Psoas muscle (tissue), 7 donors: ENCODE measurements at regions not wholly inside any gene's neighbourhood (a gene's known extent, or its start where the extent isn't known, plus 50 kb on each side); places are given as distances from the start of the nearest gene placed in this dataset.

Source experiments
- ATAC-seq, 4 donors: fragments of 200-7000 bp; cut with Tn5 transposase; one replicate each; pipeline ENCODE4 v1.9.1; 2020; ENCODE audit warnings: moderate library complexity in 3 of 4, mild to moderate bottlenecking in 2 of 4
- DNase-seq, 2 donors: peaks; one replicate each; pipeline ENCODE4 v3.0.0-alpha.2; 2020
- H3K27ac ChIP-seq: fragments of 200-600 bp; one replicate; pipeline ENCODE4 v1.8.0; 2022
- H3K27me3 ChIP-seq, 3 donors: fragments of 200-600 bp in 1 of 3; one replicate each; pipeline versions ENCODE4 v1.6.1 to v1.8.0; 2013 to 2022; ENCODE audit warnings: low read length in 2 of 3, mild to moderate bottlenecking in 2 of 3, moderate library complexity in 1 of 3; ENCODE audit not compliant: insufficient read depth in 3 of 3
- H3K36me3 ChIP-seq, 2 donors: fragments of 200-600 bp in 1 of 2; one replicate each; pipeline versions ENCODE4 v1.6.1 to v1.8.0; 2013 to 2022; ENCODE audit warnings: low read depth in 1 of 2, mild to moderate bottlenecking in 1 of 2, moderate library complexity in 1 of 2; ENCODE audit not compliant: insufficient read depth in 1 of 2
- H3K4me1 ChIP-seq: fragments of 200-600 bp; one replicate; pipeline ENCODE4 v1.8.0; 2022
- H3K4me3 ChIP-seq: fragments of 200-600 bp; one replicate; pipeline ENCODE4 v1.8.0; 2022; ENCODE audit warnings: mild to moderate bottlenecking
- H3K9me3 ChIP-seq: fragments of 200-600 bp; one replicate; pipeline ENCODE4 v1.8.0; 2022
- CTCF ChIP-seq: fragments of 200-600 bp; IDR thresholded peaks from one replicate; pipeline ENCODE4 v1.8.0; 2022; ENCODE audit warnings: antibody characterized with exemption
- WGBS, 3 donors: extraction: QIAGEN DNeasy Blood & Tissue Kit; methylation state at CpG; one replicate each; pipeline versions ENCODE4 v1.1.6 to v1.1.7; 2013; 5-methylcytosine and 5-hydroxymethylcytosine counted together
- intact Hi-C, 2 donors: fragments of 100-400 bp; cut with DNase I; formaldehyde crosslinking; loops; one replicate each; pipeline versions ENCODE4 v1.11.0 to v1.14.2; 2022
- donor health status: healthy with polysubstance abuse.
- donor health status: DM: no; HTN: no; CAD: no; lungs with moderate emphysema.
- donor health status: Bipolar disorder and iron deficiency.
- donor health status: healthy.
- donor health status: DM: yes; HTN: yes; CAD: no.
- donor health status: DM: no; HTN: no; CAD: no.
- donor health status: DM: yes; HTN: yes; CAD: no.

GRCh38 chr2:206859330-206859739 lies 80.0 kb upstream of the CPO start:
- Histone ChIP-seq H3K4me1 (no peaks in the 10 kb centered on the region), H3K9me3 (no peaks in the 10 kb centered on the region), H3K36me3 (no peaks in the 10 kb centered on the region), H3K27me3 (no peaks in the 10 kb centered on the region), H3K4me3 (no peak overlapping the region), H3K27ac (no peak overlapping the region)
- DNase-seq = no peak
- no peak for TF ChIP-seq CTCF
- intact Hi-C loops = no loop called here
- ATAC-seq = no peak
- 80 to 86% (median 81%) methylated on average over 5 of the region's 5 CpGs for WGBS, 3 donors

GRCh38 chr2:206863196-206863595 lies 76.1 kb upstream of the CPO start:
- Histone ChIP-seq H3K4me3 (no peak overlapping the region), H3K4me1 (no peaks in the 10 kb centered on the region), H3K36me3 (no peaks in the 10 kb centered on the region), H3K27ac (no peak overlapping the region), H3K27me3 (no peaks in the 10 kb centered on the region), H3K9me3 (no peaks in the 10 kb centered on the region)
- peak in 1 of 4 donors; percentile 52 for ATAC-seq
- WGBS, 3 donors = 48 to 59% (median 50%) methylated on average over 3 of the region's 3 CpGs
- intact Hi-C loops = no loop called here
- TF ChIP-seq CTCF = no peak
- no peak for DNase-seq

- TF ChIP-seq CTCF = no peak
- ATAC-seq (no peak), DNase-seq (no peak)
- Histone ChIP-seq H3K4me1 (no peaks in the 10 kb centered on the region), H3K27me3 (no peaks in the 10 kb centered on the region), H3K9me3 (no peaks in the 10 kb centered on the region), H3K4me3 (no peak overlapping the region), H3K27ac (no peak overlapping the region), H3K36me3 (no peaks in the 10 kb centered on the region)
- 51 to 59% (median 57%) methylated on average over 4 of the region's 4 CpGs for WGBS, 3 donors
- intact Hi-C loops = no loop called here
Observed at GRCh38 chr2:206863716-206864115, 75.6 kb upstream of the CPO start.

GRCh38 chr2:206867006-206867405 lies 72.3 kb upstream of the CPO start:
- H3K27ac ChIP-seq = no peak overlapping the region
- no peaks in the 10 kb centered on the region for H3K27me3 ChIP-seq
- ATAC-seq = no peak
- H3K36me3 ChIP-seq = no peaks in the 10 kb centered on the region
- no peak for DNase-seq
- H3K4me3 ChIP-seq = no peak overlapping the region
- no peaks in the 10 kb centered on the region for H3K4me1 ChIP-seq
- no peaks in the 10 kb centered on the region for H3K9me3 ChIP-seq
- TF ChIP-seq CTCF = no peak
- intact Hi-C loops = no loop called here
- 85 to 89% (median 88%) methylated on average over 3 of the region's 3 CpGs for WGBS, 3 donors

GRCh38 chr2:206869824-206870495 lies 69.4 kb upstream of the CPO start:
- Histone ChIP-seq H3K4me3 (no peak overlapping the region), H3K27ac (no peak overlapping the region), H3K27me3 (no peaks in the 10 kb centered on the region), H3K4me1 (no peaks in the 10 kb centered on the region), H3K9me3 (no peaks in the 10 kb centered on the region), H3K36me3 (no peaks in the 10 kb centered on the region)
- intact Hi-C loops = no loop called here
- 81 to 85% (median 84%) methylated on average over 3 of the region's 3 CpGs for whole genome bisulfite sequencing, 3 donors
- DNase-seq (no peak), ATAC-seq (no peak)
- no peak for TF ChIP-seq CTCF
